GM19043 (cell line): ENCODE measurements at regions not wholly inside any gene's neighbourhood (a gene's known extent, or its start where the extent isn't known, plus 50 kb on each side); places are given as distances from the start of the nearest gene placed in this dataset.
"Not testable (repeated sequence)": the region's sequence is repeated elsewhere in the genome, so short reads cannot be mapped to it uniquely, and the experiment has no call there.

Experiments
- ATAC-seq: cut with Tn5 transposase; IDR thresholded peaks from one replicate; pipeline ENCODE4 v1.9.1; 2021; ENCODE audit warnings: low read depth; ENCODE audit not compliant: unreplicated experiment

- ATAC-seq, result no peak
Measured at GRCh38 chr2:11877764-11878163, 131.3 kb downstream of the LPIN1 start.

GRCh38 chr2:11885253-11885652 is 138.8 kb downstream of the LPIN1 start:
- not testable (repeated sequence) for ATAC-seq

DNA sequence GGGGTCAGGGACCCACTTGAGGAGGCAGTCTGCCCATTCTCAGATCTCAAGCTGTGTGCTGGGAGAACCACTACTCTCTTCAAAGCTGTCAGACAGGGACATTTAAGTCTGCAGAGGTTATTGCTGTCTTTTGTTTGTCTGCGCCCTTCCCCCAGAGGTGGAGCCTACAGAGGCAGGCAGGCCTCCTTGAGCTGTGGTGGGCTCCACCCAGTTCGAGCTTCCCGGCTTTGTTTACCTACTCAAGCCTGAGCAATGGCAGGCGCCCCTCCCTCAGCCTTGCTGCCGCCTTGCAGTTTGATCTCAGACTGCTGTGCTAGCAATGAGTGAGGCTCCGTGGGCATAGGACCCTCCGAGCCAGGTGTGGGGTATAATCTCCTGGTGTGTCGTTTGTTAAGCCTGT is 140.5 kb downstream of the LPIN1 start:
- ATAC-seq, result not testable (repeated sequence)

- ATAC-seq, result no peak
Measured at GRCh38 chr2:11889101-11889850, 142.8 kb downstream of the LPIN1 start.

- no peak for ATAC-seq
Measured at GRCh38 chr2:11889854-11890253, 143.4 kb downstream of the LPIN1 start.

DNA sequence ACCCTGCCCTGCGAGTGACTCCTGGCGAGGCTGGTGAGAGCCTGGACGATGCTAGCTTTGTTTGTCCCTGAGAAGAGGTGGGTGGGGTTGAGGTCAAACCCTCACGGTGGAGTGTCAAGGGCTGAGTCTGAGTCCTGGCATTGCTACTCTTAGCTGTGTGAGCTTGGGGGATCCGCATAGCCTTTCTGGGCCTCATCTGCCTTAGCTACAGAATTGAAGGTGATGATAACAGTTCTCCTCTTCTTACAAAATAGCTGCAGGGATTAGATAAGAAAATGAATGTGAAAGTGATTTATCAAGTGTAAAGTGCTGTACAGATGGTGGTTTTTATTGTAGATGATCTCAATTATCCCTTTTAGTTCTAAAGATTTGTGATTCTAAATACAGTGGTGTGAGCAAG is 144.6 kb downstream of the LPIN1 start:
- no peak for ATAC-seq

DNA sequence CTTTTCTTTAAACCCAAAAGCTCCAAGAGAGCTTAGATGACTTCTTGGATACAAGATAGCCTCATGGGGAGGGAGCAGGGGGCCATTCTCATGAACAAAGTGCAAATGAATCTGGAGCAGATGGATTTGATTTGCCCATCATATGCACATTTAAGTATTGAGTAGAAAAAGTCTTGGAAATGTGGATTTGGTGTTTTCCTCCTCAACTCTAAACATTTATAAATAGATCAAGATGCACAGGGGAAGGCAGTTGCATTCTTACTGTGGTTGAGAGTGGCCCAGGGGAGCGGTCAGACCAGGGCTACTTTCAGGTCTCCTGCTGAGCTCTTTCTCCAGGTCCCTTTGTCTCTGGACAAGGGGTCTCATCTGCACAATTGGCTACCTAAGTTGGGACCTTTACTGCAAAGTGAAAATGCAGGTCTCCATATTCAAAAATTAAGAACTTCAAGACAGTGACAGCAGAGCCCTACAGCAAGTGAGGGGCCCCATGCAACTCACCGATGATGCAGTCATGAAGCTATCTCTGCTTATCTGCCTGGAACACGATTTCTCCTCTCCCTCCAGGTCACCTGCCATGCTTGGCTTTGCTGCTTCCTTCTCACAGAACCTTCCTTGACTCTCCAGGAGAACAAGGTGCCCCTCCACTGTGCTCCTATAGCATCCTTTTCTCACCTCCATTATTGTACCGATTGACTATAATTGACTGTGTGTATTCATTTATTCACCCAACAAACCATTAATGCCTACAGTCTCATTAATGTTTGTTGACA is 145.4 kb downstream of the LPIN1 start:
- ATAC-seq, result no peak

GRCh38 chr2:11896386-11896785 is 150.0 kb downstream of the LPIN1 start:
- no peak for ATAC-seq

- ATAC-seq, result no peak
Measured at GRCh38 chr2:11898576-11898975, 152.1 kb downstream of the LPIN1 start.

GRCh38 chr2:11899264-11899818 is 152.9 kb downstream of the LPIN1 start:
- ATAC-seq, result no peak

DNA sequence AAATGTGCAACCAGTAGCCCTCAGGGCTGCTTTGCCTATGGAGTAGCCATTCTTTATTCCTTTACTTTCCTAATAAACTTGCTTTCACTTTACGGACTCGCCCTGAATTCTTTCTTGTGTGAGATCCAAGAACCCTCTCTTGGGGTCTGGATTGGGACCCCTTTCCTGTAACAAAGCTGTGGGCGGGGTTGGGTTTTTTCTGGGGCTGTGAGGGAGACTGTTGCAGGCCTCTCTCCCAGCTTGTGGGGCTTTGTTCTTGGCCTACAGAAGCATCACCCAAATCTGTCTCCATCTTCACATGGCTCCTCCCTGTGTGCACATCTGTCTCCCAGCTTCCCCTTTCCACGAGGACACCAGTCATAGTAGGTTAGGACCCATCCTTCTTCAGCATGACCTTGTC is 154.5 kb downstream of the LPIN1 start:
- ATAC-seq, result not testable (repeated sequence)

- ATAC-seq, result no peak
Measured at GRCh38 chr2:11901351-11902069, 155.1 kb downstream of the LPIN1 start.

DNA sequence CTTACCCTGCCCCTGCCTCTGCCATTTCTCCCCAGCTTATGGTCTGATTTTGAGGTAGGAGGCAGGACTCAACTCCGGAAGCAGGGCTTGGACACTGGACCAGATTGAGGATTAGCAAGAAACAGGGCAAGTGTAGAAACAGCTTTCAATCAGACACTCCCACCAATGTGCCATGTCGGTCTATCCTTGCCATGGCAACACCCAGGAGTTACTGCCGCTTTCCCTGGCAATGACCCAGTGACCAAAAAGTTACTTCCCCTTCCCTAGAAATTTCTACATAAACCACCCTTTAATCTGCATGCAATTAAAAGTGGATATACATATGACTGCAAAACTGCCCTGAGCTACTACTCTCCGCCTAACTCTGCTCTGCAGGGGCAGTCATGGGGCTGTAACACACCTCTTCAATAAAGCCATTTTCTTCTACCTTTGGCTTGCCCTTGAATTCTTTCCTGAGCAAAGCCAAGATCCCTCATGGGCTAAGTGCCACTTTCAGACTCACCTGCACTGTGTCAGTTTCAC is 156.7 kb downstream of the LPIN1 start:
- ATAC-seq, result no peak

GRCh38 chr2:11904029-11904428 is 157.6 kb downstream of the LPIN1 start:
- ATAC-seq, result peak; percentile 52

GRCh38 chr2:11904941-11905340 is 158.5 kb downstream of the LPIN1 start:
- ATAC-seq, result no peak

DNA sequence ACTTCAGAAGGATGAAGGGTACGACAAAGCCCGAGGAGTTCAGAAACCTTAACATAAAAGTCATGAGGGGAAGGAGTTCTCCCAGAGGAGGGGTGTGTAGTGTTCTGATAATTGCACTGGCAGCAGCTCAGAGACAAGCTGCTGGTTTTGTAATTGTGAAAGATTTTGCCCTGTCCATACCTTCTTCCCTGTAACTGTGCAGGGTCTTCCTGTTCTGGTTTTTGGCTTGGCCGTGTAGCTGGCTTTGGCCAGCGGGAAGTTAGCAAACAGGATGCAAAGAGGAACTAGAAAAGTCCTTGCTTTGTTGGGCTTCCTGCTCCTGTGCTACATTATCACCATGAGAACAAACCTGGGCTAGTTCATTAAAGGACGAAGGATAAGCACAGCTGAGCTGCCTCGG is 160.8 kb downstream of the LPIN1 start:
- ATAC-seq, result no peak

DNA sequence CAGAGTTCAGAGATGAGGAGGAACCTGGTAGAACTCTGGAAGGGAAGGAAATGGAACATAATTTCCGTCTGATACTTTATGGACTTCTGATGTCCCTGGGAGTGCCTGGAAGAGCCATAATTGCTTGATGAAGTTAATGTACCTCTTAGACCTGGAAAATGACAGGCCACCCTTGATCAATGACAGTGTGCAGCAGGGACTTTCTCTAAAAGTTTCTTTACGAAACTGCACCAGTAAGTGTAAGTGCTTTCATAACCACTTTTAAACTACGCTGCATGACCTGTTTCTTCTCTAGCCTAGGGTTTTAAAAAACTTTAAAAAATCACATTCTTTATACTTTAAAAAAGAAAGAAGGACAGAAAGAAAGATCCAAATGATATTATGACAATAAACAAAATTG is 164.5 kb downstream of the LPIN1 start:
- no peak for ATAC-seq

- no peak for ATAC-seq
Measured at GRCh38 chr2:11912980-11913379, 166.5 kb downstream of the LPIN1 start.

DNA sequence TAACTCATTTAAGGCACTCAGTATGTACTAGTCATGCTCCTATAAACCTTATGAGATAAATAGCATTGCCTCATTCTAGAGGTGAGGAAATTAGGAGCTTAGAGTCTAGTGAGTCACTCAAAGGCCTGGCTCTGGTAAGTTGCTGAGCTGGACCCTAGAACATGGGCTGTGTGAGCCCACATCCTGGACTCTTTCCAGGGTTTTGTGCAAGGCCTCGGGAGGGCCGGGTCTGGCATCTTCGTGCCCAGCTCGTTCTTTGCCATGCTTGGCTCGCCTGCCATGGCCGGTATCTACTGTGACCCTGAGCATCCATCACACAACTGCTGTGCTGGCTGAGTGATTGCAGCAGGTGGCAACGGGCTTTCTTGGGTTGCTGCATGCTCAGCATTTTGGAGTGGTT is 168.0 kb downstream of the LPIN1 start:
- no peak for ATAC-seq

- no peak for ATAC-seq
Measured at GRCh38 chr2:11915650-11916049, 169.2 kb downstream of the LPIN1 start.

GRCh38 chr2:11919953-11920352 is 173.5 kb downstream of the LPIN1 start:
- ATAC-seq, result no peak
